HG02884 (cell line): ENCODE measurements at regions not wholly inside any gene's neighbourhood (a gene's known extent, or its start where the extent isn't known, plus 50 kb on each side); places are given as distances from the start of the nearest gene placed in this dataset.

Source experiments
- ATAC-seq: cut with Tn5 transposase; IDR thresholded peaks from one replicate; pipeline ENCODE4 v1.9.1; 2021; ENCODE audit warnings: mild to moderate bottlenecking, moderate library complexity; ENCODE audit not compliant: unreplicated experiment

GRCh38 chr5:114660791-114661190, 298.9 kb downstream of the KCNN2 start:
- ATAC-seq, result no peak

GRCh38 chr5:114658194-114658593, 296.3 kb downstream of the KCNN2 start:
- no peak for ATAC-seq

GRCh38 chr5:114657342-114658130, 295.7 kb downstream of the KCNN2 start:
- ATAC-seq, result no peak

DNA sequence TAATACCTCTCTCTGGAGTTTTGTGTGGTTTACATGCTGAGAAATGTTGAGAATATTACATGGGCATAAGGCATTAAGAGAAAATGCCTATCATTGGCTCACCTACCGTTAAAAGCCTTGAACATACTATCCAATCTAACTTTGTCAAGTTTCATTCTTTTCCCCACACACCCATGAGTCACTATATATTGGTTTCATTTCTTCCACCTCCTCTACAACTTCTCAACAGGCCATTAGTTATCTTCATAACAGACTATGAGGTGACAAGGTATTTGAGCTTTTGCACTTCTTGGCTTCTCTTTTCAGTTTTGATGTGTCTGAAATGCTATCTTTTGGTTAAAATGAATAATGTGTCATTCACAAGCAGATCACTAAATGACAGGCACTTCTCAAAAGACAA, 288.0 kb downstream of the KCNN2 start:
- ATAC-seq, result no peak

GRCh38 chr5:114648940-114649339, 287.1 kb downstream of the KCNN2 start:
- ATAC-seq, result no peak

- ATAC-seq, result no peak
Measured at GRCh38 chr5:114644576-114644975, 282.7 kb downstream of the KCNN2 start.

- ATAC-seq, result no peak
Measured at GRCh38 chr5:114636271-114636670, 274.4 kb downstream of the KCNN2 start.

GRCh38 chr5:114634967-114635901, 273.4 kb downstream of the KCNN2 start:
- ATAC-seq, result no peak

DNA sequence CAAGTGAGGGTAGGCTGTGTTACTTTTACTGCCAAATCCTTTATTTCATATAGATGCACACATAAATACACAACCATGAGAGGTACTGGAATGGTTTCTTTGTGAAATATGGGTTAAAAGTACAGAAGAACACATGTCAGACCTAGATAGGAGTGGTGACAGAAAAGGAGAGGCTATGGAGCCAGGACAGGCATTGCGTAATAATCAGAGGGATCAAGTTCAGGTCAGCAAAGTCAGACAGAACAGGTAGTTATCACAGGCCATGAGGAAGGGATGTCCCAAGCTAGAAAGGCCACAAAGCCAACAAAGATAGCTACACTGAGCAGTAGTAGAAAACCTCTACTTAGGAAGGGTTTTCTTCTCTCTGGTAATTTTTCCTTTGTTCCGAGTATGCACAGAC, 272.6 kb downstream of the KCNN2 start:
- ATAC-seq, result no peak

DNA sequence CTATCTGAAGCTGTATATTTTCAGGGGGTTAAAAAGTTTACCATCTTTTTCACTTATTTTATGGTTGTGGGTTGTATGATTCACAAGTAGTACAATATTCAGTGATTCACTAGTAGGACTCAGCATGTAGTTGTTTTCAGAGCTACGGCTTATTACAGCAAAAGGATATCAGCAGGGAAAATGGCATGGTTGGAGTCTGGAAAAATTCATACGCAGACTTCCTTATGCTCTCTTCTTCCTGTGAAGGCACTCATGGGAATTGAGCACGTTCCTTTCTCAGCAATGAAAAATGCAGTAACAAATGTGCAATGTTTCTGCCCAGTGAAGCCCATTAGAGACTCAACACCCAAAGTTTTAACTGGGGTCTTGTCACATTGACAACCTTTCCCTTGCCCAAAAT, 250.5 kb downstream of the KCNN2 start:
- ATAC-seq, result no peak

DNA sequence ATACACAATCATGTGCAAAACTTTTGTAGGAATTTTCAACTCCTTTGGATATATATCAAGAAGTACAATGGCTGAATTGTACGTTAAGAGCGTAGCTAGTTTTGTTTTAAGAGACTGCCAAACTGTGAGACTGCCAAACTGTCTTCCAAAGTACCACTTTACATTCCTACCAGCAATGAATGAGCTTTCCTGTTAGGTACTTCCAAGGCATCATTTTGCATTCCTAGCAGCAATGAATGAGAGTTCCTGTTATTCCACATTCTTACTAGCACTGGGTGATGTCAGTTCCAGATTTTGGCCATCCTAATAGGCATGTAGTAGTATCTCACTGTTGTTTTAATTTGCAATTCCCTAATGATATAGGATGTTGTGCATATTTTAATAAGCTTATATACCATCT, 219.3 kb downstream of the KCNN2 start:
- ATAC-seq, result no peak

GRCh38 chr5:114565871-114566270, 204.0 kb downstream of the KCNN2 start:
- ATAC-seq, result no peak

GRCh38 chr5:114565139-114565538, 203.3 kb downstream of the KCNN2 start:
- ATAC-seq, result no peak

- ATAC-seq, result no peak
Measured at GRCh38 chr5:114561415-114561814, 199.5 kb downstream of the KCNN2 start.
